Tibial artery (tissue), 4 donors: ENCODE measurements at regions not wholly inside any gene's neighbourhood (a gene's known extent, or its start where the extent isn't known, plus 50 kb on each side); places are given as distances from the start of the nearest gene placed in this dataset.

Experiments used
- DNase-seq, 2 donors: peaks; one replicate each; pipeline ENCODE4 v3.0.0-alpha.2; 2019
- H3K27ac ChIP-seq, 2 donors: fragments of 200-600 bp; sonication (generic) in 1 of 2; 1 replicate in 1 of 2; 2 replicates in 1 of 2; pipeline ENCODE4 v1.5.1; 2018 to 2019; ENCODE audit warnings: mild to moderate bottlenecking in 1 of 2
- H3K27me3 ChIP-seq, 2 donors: fragments of 200-600 bp; sonication (generic) in 1 of 2; one replicate each; pipeline versions ENCODE4 v1.5.1 to v1.6.0; 2016 to 2019
- H3K36me3 ChIP-seq, 3 donors: fragments of 200-600 bp; sonication (generic) in 2 of 3; one replicate each; pipeline ENCODE4 v1.5.1; 2016 to 2019; ENCODE audit warnings: mild to moderate bottlenecking in 2 of 3
- H3K4me1 ChIP-seq, 4 donors: fragments of 200-600 bp; sonication (generic) in 2 of 4; 1 replicate in 3 of 4; 2 replicates in 1 of 4; pipeline ENCODE4 v1.5.1; 2016 to 2019
- H3K4me3 ChIP-seq, 2 donors: fragments of 200-600 bp; sonication (generic) in 1 of 2; 1 replicate in 1 of 2; 2 replicates in 1 of 2; pipeline ENCODE4 v1.5.1; 2018 to 2019; ENCODE audit warnings: mild to moderate bottlenecking in 2 of 2
- H3K9me3 ChIP-seq, 3 donors: fragments of 200-600 bp; sonication (generic) in 1 of 3; one replicate each; pipeline ENCODE4 v1.5.1; 2016 to 2019
- intact Hi-C: fragments of 100-400 bp; cut with DNase I; formaldehyde crosslinking; loops from one replicate; pipeline ENCODE4 v1.15.0; 2023; ENCODE audit warnings: low total_unique reads
- TF ChIP-seq, protein P1 (sequence below), 2 experiments: fragments of 200-600 bp in 1 of 2; fragments of 450-650 bp in 1 of 2; IDR thresholded peaks; one replicate each; pipeline ENCODE4 v1.5.1; 2017 to 2019; ENCODE audit warnings: antibody characterized with exemption in 2 of 2, mild to moderate bottlenecking in 1 of 2, moderate library complexity in 1 of 2

DNA sequence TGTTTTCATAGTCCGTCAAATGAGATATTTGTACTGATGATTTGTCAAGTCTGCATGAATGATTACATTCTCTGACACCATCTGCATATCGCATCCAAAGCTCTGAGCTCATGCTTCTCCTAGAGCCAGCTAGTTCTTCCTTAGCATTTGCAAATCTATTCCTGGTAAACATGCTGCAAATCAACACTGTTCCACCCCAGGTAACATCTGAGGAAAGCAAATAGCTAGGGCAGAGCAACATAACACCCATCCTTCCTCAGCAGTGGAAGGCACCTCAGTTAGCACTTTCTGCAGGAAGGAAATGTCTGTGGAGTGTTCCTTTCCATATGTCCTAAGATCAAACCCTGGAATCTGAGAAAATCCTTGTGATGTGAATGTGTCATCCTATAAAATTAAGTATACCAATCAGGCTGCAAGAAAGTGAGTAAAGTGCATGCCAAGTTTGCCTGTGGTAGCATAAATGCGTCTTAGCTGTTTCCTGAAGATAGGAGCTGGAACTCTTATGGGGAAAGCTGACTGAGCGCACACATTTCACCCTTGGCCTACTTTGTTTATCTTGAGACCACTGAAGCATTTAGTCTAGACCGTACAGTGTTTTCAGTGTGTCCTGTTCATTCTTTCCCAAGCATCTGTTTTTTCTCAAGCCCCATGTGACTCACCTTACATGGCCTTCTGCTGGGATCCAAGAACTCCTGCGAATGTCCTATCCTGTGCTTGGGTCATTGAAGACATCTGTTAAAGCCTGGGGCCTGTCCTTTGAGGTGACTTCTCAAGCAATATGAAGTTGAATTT, 50.9 kb upstream of the STARD4 start:
- Histone ChIP-seq H3K9me3 (peaks cover 0 to 4% (median 0%) of the 10 kb centered on the region in 3 donors), H3K4me1 (no peaks in the 10 kb centered on the region), H3K27ac (no peak overlapping the region), H3K27me3 (no peaks in the 10 kb centered on the region), H3K4me3 (no peak overlapping the region), H3K36me3 (no peaks in the 10 kb centered on the region)
- DNase-seq, result no peak
- TF ChIP-seq, protein P1, sequence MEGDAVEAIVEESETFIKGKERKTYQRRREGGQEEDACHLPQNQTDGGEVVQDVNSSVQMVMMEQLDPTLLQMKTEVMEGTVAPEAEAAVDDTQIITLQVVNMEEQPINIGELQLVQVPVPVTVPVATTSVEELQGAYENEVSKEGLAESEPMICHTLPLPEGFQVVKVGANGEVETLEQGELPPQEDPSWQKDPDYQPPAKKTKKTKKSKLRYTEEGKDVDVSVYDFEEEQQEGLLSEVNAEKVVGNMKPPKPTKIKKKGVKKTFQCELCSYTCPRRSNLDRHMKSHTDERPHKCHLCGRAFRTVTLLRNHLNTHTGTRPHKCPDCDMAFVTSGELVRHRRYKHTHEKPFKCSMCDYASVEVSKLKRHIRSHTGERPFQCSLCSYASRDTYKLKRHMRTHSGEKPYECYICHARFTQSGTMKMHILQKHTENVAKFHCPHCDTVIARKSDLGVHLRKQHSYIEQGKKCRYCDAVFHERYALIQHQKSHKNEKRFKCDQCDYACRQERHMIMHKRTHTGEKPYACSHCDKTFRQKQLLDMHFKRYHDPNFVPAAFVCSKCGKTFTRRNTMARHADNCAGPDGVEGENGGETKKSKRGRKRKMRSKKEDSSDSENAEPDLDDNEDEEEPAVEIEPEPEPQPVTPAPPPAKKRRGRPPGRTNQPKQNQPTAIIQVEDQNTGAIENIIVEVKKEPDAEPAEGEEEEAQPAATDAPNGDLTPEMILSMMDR (IDR thresholded peaks at IDR 0.05), result no peak
- intact Hi-C loops, result no loop called here

DNA sequence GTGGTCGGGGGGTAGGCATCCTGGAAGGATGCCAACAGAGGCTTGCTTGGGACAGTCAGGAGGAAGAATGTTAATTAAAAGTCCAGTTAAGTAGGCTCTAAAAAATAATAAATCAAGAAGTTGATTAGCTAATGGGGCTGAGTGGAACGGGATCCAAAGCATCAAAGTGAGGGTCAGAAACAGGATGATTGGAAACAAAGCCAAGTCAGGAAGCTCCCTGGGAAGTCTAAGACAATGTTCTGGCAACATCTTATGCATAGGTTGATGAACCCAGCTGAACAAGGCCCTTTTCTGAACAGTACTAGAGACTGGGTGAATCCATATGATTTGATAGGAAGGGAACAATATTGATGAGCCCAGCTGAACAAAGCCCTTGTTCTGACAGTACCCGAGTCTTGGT, 50.2 kb upstream of the STARD4 start:
- H3K36me3 ChIP-seq, result no peaks in the 10 kb centered on the region
- H3K27ac ChIP-seq, result no peak overlapping the region
- H3K27me3 ChIP-seq, result no peaks in the 10 kb centered on the region
- H3K4me3 ChIP-seq, result no peak overlapping the region
- intact Hi-C loops, result no loop called here
- no peak for DNase-seq
- H3K9me3 ChIP-seq, result peaks cover 0 to 4% (median 0%) of the 10 kb centered on the region in 3 donors
- no peaks in the 10 kb centered on the region for H3K4me1 ChIP-seq
- TF ChIP-seq, protein P1 (IDR thresholded peaks at IDR 0.05), result no peak
